Suppressor macrophage treated with lipopolysaccharide for 4 hours (primary cell): ENCODE measurements at regions not wholly inside any gene's neighbourhood (a gene's known extent, or its start where the extent isn't known, plus 50 kb on each side); places are given as distances from the start of the nearest gene placed in this dataset.
"Not testable (repeated sequence)": the region's sequence is repeated elsewhere in the genome, so short reads cannot be mapped to it uniquely, and the experiment has no call there.

Experiments used
- DNase-seq: peaks from one replicate; pipeline ENCODE4 v3.0.0-alpha.2; 2020

- DNase-seq: peak; percentile 10
Observed at GRCh38 chr10:87416892-87417291, 59.3 kb downstream of the NUTM2D start.

GRCh38 chr10:87422641-87423040 is 65.1 kb downstream of the NUTM2D start:
- not testable (repeated sequence) for DNase-seq

- not testable (repeated sequence) for DNase-seq
Observed at GRCh38 chr10:87424697-87425373, 67.3 kb downstream of the NUTM2D start.

GRCh38 chr10:87433836-87434235 is 70.9 kb upstream of the MINPP1 start:
- DNase-seq: not testable (repeated sequence)

GRCh38 chr10:87435295-87435826 is 69.3 kb upstream of the MINPP1 start:
- DNase-seq: not testable (repeated sequence)

GRCh38 chr10:87436104-87436503 is 68.6 kb upstream of the MINPP1 start:
- not testable (repeated sequence) for DNase-seq

- DNase-seq: not testable (repeated sequence)
Observed at GRCh38 chr10:87437450-87437849, 67.2 kb upstream of the MINPP1 start.
